ENCODE measurements at regions not wholly inside any gene's neighbourhood (a gene's known extent, or its start where the extent isn't known, plus 50 kb on each side); places are given as distances from the start of the nearest gene placed in this dataset.

- no peak for TF ChIP-seq POLR2AphosphoS5 (IDR thresholded peaks at IDR 0.05; ENCODE audit: low read depth)
- TF ChIP-seq CTCF (IDR thresholded peaks at IDR 0.05; ENCODE audit: insufficient read depth, low read length), result no peak
Measured at GRCh38 chr2:236348279-236348678, 84.1 kb upstream of the ASB18 start.

Data from HL-60 (cell line).